Fibroblast of villous mesenchyme (primary cell): ENCODE measurements at regions not wholly inside any gene's neighbourhood (a gene's known extent, or its start where the extent isn't known, plus 50 kb on each side); places are given as distances from the start of the nearest gene placed in this dataset.

ENCODE experiments used
- DNase-seq: peaks from one replicate; pipeline ENCODE4 v3.0.0-alpha.2; 2010; ENCODE audit warnings: low read depth
- H3K4me3 ChIP-seq: 2 replicates; pipeline ENCODE4 v1.5.1; 2011; ENCODE audit warnings: low read depth, mild to moderate bottlenecking, low read length
- TF ChIP-seq, protein P1 (sequence below): IDR thresholded peaks from 2 replicates; pipeline ENCODE4 v1.5.1; 2012; ENCODE audit warnings: low read depth, mild to moderate bottlenecking, low read length; ENCODE audit not compliant: insufficient read depth

DNA sequence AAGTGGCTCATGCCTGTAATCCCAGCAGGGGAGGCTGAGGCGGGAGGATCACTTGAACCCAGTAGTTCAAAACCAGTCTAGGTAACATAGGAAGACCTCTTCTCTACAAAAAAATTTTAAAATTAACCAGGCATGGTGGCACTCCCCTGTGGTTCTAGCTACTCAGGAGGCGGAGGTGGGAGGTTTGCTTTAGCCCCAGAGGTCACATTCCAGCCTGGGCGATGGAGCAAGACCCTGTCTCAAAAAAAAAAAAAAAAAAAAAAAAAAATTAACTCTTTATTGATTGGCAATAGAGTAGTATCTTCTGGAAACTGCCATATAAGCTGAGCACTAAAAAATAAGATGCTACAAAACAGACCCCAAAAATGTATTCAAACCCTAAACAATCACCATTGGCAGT is 69.5 kb downstream of the LLPH start:
- TF ChIP-seq, protein P1, sequence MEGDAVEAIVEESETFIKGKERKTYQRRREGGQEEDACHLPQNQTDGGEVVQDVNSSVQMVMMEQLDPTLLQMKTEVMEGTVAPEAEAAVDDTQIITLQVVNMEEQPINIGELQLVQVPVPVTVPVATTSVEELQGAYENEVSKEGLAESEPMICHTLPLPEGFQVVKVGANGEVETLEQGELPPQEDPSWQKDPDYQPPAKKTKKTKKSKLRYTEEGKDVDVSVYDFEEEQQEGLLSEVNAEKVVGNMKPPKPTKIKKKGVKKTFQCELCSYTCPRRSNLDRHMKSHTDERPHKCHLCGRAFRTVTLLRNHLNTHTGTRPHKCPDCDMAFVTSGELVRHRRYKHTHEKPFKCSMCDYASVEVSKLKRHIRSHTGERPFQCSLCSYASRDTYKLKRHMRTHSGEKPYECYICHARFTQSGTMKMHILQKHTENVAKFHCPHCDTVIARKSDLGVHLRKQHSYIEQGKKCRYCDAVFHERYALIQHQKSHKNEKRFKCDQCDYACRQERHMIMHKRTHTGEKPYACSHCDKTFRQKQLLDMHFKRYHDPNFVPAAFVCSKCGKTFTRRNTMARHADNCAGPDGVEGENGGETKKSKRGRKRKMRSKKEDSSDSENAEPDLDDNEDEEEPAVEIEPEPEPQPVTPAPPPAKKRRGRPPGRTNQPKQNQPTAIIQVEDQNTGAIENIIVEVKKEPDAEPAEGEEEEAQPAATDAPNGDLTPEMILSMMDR = no peak
- DNase-seq = no peak
- H3K4me3 ChIP-seq = no peak overlapping the region

DNA sequence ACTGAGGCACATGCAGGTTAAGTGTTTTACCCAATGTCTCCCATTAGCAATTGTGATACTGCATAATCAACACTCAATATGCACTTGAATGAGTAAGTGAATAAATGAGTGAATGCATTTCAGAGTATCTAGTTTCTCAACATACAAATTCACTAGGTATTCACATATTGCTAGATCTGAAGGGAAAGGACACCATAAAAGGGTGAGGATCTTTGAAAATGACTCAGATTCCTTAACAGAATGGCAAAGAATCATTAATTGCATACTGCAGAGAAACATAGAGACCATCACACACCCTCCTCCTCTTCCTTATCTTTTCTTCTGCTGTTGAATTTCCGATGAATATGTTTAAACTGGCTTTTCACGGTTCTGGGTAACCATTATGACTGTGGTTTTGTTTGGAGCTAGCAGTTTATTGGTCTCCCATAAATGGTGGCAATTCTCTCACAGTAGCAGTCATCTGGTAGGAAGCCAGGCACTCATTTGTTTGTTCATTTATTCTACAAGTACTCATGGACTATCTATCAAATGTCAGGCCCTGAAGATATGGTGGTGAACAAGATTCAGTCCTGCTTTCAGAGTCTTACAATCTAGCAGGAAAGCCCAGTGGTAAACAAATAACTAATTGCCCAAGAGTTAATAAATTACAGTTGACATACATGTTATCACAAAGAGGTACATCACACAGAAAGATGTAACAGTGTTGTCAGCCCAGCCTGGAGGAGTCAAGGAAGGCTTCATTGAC is 70.2 kb downstream of the LLPH start:
- no peak for DNase-seq
- TF ChIP-seq, protein P1 = no peak
- no peak overlapping the region for H3K4me3 ChIP-seq

DNA sequence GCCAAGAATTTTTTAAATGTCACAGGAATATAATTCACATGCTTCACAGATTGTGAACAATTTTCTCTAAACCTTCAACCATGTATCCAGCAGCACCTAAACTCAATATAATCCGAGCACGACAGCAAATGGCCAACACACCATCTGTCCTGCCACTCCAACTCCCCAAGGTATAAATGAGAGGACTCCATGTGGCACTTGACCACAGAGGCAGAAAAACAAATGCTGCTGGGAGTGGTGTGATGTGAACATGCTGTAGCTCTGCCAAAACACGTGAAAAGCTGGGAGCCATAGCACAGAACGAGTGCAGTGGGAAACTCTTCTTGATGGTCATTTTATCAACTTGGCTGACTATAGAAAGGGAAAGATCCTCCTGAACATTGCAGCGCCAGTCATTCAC is 70.9 kb downstream of the LLPH start:
- DNase-seq = no peak
- no peak overlapping the region for H3K4me3 ChIP-seq
- TF ChIP-seq, protein P1 = no peak

DNA sequence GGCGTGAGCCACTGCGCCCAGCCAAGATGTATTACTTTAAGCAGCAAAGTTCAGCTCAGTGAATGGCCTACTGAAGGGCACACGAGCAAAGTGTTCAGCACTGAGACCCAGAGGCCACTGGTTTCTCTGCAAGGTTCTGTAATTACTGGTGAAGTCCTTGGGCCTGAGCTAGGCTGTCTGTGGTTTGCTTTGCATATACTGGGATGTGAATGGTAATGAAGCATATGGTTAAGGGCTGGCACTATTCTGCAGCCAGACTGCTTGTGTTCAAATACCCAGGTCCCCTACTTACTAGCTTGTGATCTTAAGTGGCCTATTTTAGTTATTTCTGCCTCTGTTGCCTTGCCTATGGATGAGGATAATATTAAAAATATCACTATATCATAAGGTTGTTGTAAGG is 72.0 kb downstream of the LLPH start:
- no peak overlapping the region for H3K4me3 ChIP-seq
- DNase-seq = no peak
- TF ChIP-seq, protein P1 = no peak

DNA sequence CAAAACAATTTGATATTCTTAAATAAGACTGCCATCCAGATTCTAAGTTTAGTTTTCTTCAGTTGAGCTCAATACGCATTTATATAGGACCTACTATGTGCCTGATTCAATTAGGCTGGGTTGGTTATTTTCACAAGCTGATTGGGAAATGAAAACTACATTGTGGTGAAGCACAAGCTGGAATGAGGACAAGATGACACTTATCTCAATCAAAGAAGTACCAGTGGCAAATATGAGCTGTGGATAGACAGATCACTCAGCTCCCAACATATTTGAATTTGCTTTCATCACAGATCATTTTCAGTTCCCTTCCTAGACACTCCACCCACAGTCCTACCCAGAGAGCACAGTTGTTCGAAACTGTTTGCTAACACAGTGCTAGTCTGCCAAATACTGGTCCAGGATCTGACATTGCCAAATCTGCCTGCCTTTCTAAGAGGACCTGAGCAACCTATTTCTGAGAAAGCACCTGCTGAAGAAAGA is 74.7 kb downstream of the LLPH start:
- DNase-seq = no peak
- TF ChIP-seq, protein P1 = no peak
- H3K4me3 ChIP-seq = no peak overlapping the region

DNA sequence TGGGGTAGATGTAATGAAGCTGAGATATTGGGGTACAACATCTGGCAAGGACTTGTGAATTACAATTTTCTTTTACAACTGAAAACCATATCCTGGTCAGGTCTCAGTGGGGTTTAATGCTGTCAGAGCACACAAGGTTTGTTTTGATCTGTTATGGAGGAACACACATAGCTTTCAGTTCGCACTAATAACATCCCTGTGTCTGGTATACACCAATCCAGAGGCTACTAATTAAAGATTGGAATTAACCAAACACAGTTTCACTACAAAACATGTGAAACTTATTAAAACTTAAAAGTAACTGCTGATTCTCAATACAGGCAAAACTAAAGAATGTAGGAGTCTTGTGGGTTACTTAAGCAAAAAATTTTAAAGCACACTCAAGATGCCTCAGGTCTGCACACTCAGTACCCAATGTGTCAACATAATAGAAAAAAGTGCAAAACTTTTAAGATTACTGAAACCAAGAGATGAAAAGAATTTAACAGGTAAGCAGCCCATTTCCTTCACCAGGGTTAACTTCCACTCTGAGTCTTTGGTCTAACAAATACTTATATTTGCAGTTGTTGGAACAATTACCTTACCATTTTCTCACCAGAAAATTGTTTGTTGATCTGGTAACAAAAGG is 77.4 kb downstream of the LLPH start:
- DNase-seq = no peak
- no peak overlapping the region for H3K4me3 ChIP-seq
- TF ChIP-seq, protein P1 = no peak
